Kidney (tissue), 13 donors: ENCODE measurements at regions not wholly inside any gene's neighbourhood (a gene's known extent, or its start where the extent isn't known, plus 50 kb on each side); places are given as distances from the start of the nearest gene placed in this dataset.

ENCODE experiments used
- DNase-seq, 5 donors: peaks; one replicate each; pipeline ENCODE4 v3.0.0-alpha.2; 2013 to 2020
- FAIRE-seq: peaks from 2 replicates; lab custom pipeline; 2012; peaks lifted over from hg19 to GRCh38; lab: Jason Lieb, UNC
- H3K27ac ChIP-seq, 2 donors: one replicate each; pipeline ENCODE4 v1.7.0; 2013; ENCODE audit warnings: low read depth in 2 of 2, low read length in 2 of 2, inconsistent platforms in 1 of 2
- H3K27me3 ChIP-seq: one replicate; pipeline ENCODE4 v1.7.1; 2013; ENCODE audit warnings: low read length, inconsistent platforms; ENCODE audit not compliant: control insufficient read depth, insufficient read depth
- H3K36me3 ChIP-seq, 3 donors: one replicate each; pipeline versions ENCODE4 v1.7.0 to v1.7.1; 2013; ENCODE audit warnings: low read length in 3 of 3, control low read depth in 1 of 3, inconsistent platforms in 1 of 3; ENCODE audit not compliant: insufficient read depth in 3 of 3, control insufficient read depth in 2 of 3
- H3K4me1 ChIP-seq, 3 donors: one replicate each; pipeline versions ENCODE4 v1.7.0 to v1.7.1; 2013; ENCODE audit warnings: low read length in 3 of 3, inconsistent platforms in 1 of 3, low read depth in 1 of 3; ENCODE audit not compliant: control insufficient read depth in 2 of 3, insufficient read depth in 2 of 3
- H3K4me3 ChIP-seq, 3 donors: one replicate each; pipeline versions ENCODE4 v1.7.0 to v1.8.1; 2013; ENCODE audit warnings: low read length in 3 of 3, control low read depth in 1 of 3, inconsistent platforms in 1 of 3
- H3K9ac ChIP-seq, 3 donors: one replicate each; pipeline versions ENCODE4 v1.7.0 to v1.7.1; 2013; ENCODE audit warnings: low read length in 3 of 3, control low read depth in 1 of 3, inconsistent platforms in 1 of 3
- H3K9me3 ChIP-seq, 3 donors: one replicate each; pipeline versions ENCODE4 v1.7.0 to v1.7.1; 2013; ENCODE audit warnings: low read length in 3 of 3, control low read depth in 1 of 3, inconsistent platforms in 1 of 3; ENCODE audit not compliant: control insufficient read depth in 2 of 3, insufficient read depth in 1 of 3
- intact Hi-C: fragments of 100-400 bp; cut with DNase I; formaldehyde crosslinking; loops from one replicate; pipeline ENCODE4 v1.11.1; 2022
- TF ChIP-seq, protein P1 (sequence below): IDR thresholded peaks from 3 replicates; pipeline ENCODE4 v1.5.1; 2012; ENCODE audit warnings: mild to moderate bottlenecking, moderate library complexity, borderline replicate concordance; ENCODE audit not compliant: insufficient read depth; ENCODE audit errors: extremely low read depth
- donor health status: control.
- donor health status: control.
- donor health status: control.
- donor health status: control.
- donor health status: control.
- donor health status: DM: yes; HTN: yes; CAD: no.
- donor health status: Normal renal cell carcinoma (clear cell type).

DNA sequence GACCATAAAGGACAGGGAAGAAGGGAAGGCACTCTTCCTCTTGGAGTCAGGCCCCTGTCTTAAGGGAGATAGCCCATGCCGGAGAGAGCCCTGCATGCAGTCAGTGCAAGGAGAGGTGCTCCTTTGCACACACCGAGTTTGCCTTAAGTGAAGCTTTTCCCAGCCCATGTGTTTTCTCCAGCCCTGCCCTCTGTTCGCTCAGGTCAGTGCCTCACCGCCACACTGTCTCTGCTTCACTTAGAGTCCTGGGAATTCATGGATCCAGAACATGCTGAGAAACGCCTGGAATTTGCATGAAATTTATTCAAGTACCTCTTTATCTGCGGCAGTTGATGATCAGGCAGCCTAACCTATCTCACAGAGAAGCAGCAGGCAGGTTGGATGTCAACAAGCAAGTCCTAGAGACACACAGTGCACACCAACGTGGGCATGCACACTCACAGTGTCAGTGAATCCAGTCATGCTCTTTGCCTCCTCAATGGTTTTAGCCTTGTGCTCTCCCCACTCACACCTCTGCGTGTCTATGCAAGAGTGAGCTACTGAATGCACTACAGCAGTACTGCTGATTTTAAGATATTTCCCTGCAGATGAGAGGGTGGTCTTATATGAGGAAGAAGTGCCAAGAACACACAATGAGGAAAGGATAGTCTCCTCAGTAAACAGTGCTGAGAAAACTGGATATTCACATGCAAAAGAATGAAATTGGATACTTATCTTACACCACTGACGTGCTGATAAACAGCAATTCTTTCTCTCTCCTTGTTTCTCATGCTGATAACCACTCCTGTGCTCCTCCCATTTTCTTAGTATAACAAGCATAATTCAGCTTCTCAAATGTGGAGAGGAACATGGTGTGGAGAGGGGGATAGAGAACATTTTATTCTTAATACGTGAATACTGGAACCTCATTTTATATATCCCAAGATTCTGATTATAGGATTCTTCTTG, 295.1 kb upstream of the CDYL start:
- Histone ChIP-seq H3K9ac (no peak overlapping the region), H3K4me3 (no peak overlapping the region), H3K36me3 (no peaks in the 10 kb centered on the region), H3K9me3 (no peaks in the 10 kb centered on the region), H3K4me1 (no peaks in the 10 kb centered on the region), H3K27me3 (no peaks in the 10 kb centered on the region), H3K27ac (no peak overlapping the region)
- DNase-seq (peak in 1 of 5 donors; percentile 18), FAIRE-seq (no peak)
- intact Hi-C loops, result no loop called here
- TF ChIP-seq, protein P1, sequence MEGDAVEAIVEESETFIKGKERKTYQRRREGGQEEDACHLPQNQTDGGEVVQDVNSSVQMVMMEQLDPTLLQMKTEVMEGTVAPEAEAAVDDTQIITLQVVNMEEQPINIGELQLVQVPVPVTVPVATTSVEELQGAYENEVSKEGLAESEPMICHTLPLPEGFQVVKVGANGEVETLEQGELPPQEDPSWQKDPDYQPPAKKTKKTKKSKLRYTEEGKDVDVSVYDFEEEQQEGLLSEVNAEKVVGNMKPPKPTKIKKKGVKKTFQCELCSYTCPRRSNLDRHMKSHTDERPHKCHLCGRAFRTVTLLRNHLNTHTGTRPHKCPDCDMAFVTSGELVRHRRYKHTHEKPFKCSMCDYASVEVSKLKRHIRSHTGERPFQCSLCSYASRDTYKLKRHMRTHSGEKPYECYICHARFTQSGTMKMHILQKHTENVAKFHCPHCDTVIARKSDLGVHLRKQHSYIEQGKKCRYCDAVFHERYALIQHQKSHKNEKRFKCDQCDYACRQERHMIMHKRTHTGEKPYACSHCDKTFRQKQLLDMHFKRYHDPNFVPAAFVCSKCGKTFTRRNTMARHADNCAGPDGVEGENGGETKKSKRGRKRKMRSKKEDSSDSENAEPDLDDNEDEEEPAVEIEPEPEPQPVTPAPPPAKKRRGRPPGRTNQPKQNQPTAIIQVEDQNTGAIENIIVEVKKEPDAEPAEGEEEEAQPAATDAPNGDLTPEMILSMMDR, result no peak

DNA sequence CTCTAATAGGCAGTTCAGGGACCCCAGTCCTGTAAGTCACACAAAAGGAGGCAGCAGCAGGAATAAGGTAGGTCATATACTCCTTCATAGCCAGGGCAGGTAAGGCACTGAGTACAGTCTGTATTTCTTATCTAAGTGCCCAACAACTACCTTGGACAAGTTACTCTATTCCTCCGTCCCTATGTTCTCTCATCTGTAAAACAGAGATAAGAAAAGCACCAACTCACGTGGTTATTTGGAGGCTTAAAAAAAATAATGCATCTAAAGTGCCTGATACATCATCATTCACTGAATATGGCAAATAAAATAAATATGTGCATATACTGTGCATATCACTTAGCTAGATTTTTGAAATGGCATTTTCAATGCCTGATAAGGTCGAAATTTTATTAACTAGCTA, 298.1 kb upstream of the CDYL start:
- no peak overlapping the region for H3K4me3 ChIP-seq
- H3K9me3 ChIP-seq, result no peaks in the 10 kb centered on the region
- H3K36me3 ChIP-seq, result no peaks in the 10 kb centered on the region
- TF ChIP-seq, protein P1, result no peak
- no peak overlapping the region for H3K9ac ChIP-seq
- H3K27ac ChIP-seq, result no peak overlapping the region
- H3K27me3 ChIP-seq, result no peaks in the 10 kb centered on the region
- FAIRE-seq, result no peak
- H3K4me1 ChIP-seq, result no peaks in the 10 kb centered on the region
- DNase-seq, result no peak
- intact Hi-C loops, result no loop called here

DNA sequence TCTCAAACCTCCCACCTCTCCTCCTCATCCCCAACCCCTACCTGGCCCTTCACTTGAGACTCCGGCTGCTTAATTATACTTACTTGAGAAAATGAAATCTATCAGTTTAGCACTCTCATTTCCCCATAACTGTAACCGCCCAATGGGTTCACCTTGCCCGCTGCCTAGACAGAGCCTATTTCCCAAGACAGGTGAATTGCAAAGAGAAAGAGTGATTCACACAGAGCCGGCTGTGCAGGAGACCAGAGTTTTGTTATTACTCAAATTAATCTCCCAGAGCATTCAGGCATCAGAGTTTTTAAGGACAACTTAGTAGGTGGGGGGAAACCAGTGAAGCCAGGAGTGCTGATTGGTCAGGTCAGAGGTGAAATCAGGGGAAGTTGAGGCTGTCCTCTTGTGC, 301.4 kb upstream of the CDYL start:
- FAIRE-seq, result no peak
- intact Hi-C loops, result no loop called here

More for the DNA sequence above, 301.4 kb upstream of the CDYL start:
- H3K27me3 ChIP-seq, result no peaks in the 10 kb centered on the region
- H3K36me3 ChIP-seq, result no peaks in the 10 kb centered on the region
- no peak overlapping the region for H3K4me3 ChIP-seq
- peaks cover 0 to 8% (median 0%) of the 10 kb centered on the region in 3 donors for H3K9me3 ChIP-seq
- no peak overlapping the region for H3K27ac ChIP-seq
- no peak for DNase-seq
- no peak overlapping the region for H3K9ac ChIP-seq
- H3K4me1 ChIP-seq, result no peaks in the 10 kb centered on the region
- TF ChIP-seq, protein P1, result no peak
